ENCODE measurements at regions not wholly inside any gene's neighbourhood (a gene's known extent, or its start where the extent isn't known, plus 50 kb on each side); places are given as distances from the start of the nearest gene placed in this dataset.

- TF ChIP-seq CTCF (IDR thresholded peaks at IDR 0.05) (no peak), POLR2A (IDR thresholded peaks at IDR 0.05) (no peak)
Measured at GRCh38 chr1:20431176-20431460, 54.9 kb downstream of the CAMK2N1 start.

Data from uterus (tissue), 2 donors.